Astrocyte (in vitro differentiated cells and primary cell): ENCODE measurements at regions not wholly inside any gene's neighbourhood (a gene's known extent, or its start where the extent isn't known, plus 50 kb on each side); places are given as distances from the start of the nearest gene placed in this dataset.

Experiments
- DNase-seq: peaks from one replicate; pipeline ENCODE4 v3.0.0-alpha.2; 2010; ENCODE audit warnings: low read depth
- FAIRE-seq: peaks from 2 replicates; lab custom pipeline; 2011; peaks lifted over from hg19 to GRCh38; lab: Jason Lieb, UNC
- H2AFZ ChIP-seq: 2 replicates; pipeline ENCODE4 v1.6.0; 2012; ENCODE audit warnings: low read depth, low read length, inconsistent platforms
- H3K27ac ChIP-seq: 2 replicates; pipeline ENCODE4 v1.5.1; 2011; ENCODE audit warnings: low read depth, low read length, inconsistent platforms
- H3K27me3 ChIP-seq: 2 replicates; pipeline ENCODE4 v1.6.0; 2011; ENCODE audit warnings: low read length, inconsistent platforms; ENCODE audit not compliant: insufficient read depth
- H3K36me3 ChIP-seq: 2 replicates; pipeline ENCODE4 v1.5.1; 2011; ENCODE audit warnings: low read length, inconsistent platforms; ENCODE audit not compliant: insufficient read depth
- H3K4me1 ChIP-seq: 2 replicates; pipeline ENCODE4 v1.5.1; 2011; ENCODE audit warnings: low read length, inconsistent platforms; ENCODE audit not compliant: insufficient read depth
- H3K4me2 ChIP-seq: 2 replicates; pipeline ENCODE4 v1.6.0; 2012; ENCODE audit warnings: low read length, inconsistent platforms
- H3K4me3 ChIP-seq: 2 replicates; pipeline ENCODE4 v1.5.1; 2011; ENCODE audit warnings: low read depth, mild to moderate bottlenecking, low read length, inconsistent platforms; ENCODE audit not compliant: insufficient read depth
- H3K79me2 ChIP-seq: 2 replicates; pipeline ENCODE4 v1.6.0; 2012; ENCODE audit warnings: mild to moderate bottlenecking, low read length, inconsistent platforms; ENCODE audit not compliant: insufficient read depth
- H3K9ac ChIP-seq: 2 replicates; pipeline ENCODE4 v1.6.0; 2012; ENCODE audit warnings: mild to moderate bottlenecking, low read length, inconsistent platforms
- H3K9me3 ChIP-seq: 2 replicates; pipeline ENCODE4 v1.5.1; 2012; ENCODE audit warnings: low read depth, mild to moderate bottlenecking, low read length, inconsistent platforms; ENCODE audit not compliant: insufficient read depth
- H4K20me1 ChIP-seq: 2 replicates; pipeline ENCODE4 v1.6.0; 2012; ENCODE audit warnings: low read length, inconsistent platforms; ENCODE audit not compliant: insufficient read depth
- H3K27ac Mint-ChIP-seq: one replicate; pipeline ENCODE4 v1.8.0; 2021; ENCODE audit warnings: mild to moderate bottlenecking, mixed read lengths; ENCODE audit not compliant: unreplicated experiment
- H3K27me3 Mint-ChIP-seq: one replicate; pipeline ENCODE4 v1.8.0; 2021; ENCODE audit warnings: low read depth, mixed read lengths; ENCODE audit not compliant: unreplicated experiment
- H3K36me3 Mint-ChIP-seq: one replicate; pipeline ENCODE4 v1.8.0; 2021; ENCODE audit warnings: low read depth, mixed read lengths; ENCODE audit not compliant: unreplicated experiment
- H3K4me1 Mint-ChIP-seq: one replicate; pipeline ENCODE4 v1.8.0; 2021; ENCODE audit warnings: low read depth, mixed read lengths; ENCODE audit not compliant: unreplicated experiment
- H3K4me3 Mint-ChIP-seq: one replicate; pipeline ENCODE4 v1.8.0; 2021; ENCODE audit warnings: mild to moderate bottlenecking, moderate library complexity, mixed read lengths; ENCODE audit not compliant: unreplicated experiment
- H3K9me3 Mint-ChIP-seq: one replicate; pipeline ENCODE4 v1.8.0; 2021; ENCODE audit warnings: mild to moderate bottlenecking, mixed read lengths; ENCODE audit not compliant: unreplicated experiment
- EZH2 ChIP-seq: IDR thresholded peaks from 2 replicates; pipeline ENCODE4 v1.6.1; 2012; ENCODE audit warnings: mild to moderate bottlenecking, low read length, inconsistent platforms; ENCODE audit not compliant: insufficient read depth
- TF ChIP-seq, protein P1 (sequence below): IDR thresholded peaks from 2 replicates; pipeline ENCODE4 v1.5.1; 2011; ENCODE audit warnings: low read depth, mild to moderate bottlenecking, inconsistent platforms, low read length, moderate library complexity; ENCODE audit not compliant: insufficient read depth

DNA sequence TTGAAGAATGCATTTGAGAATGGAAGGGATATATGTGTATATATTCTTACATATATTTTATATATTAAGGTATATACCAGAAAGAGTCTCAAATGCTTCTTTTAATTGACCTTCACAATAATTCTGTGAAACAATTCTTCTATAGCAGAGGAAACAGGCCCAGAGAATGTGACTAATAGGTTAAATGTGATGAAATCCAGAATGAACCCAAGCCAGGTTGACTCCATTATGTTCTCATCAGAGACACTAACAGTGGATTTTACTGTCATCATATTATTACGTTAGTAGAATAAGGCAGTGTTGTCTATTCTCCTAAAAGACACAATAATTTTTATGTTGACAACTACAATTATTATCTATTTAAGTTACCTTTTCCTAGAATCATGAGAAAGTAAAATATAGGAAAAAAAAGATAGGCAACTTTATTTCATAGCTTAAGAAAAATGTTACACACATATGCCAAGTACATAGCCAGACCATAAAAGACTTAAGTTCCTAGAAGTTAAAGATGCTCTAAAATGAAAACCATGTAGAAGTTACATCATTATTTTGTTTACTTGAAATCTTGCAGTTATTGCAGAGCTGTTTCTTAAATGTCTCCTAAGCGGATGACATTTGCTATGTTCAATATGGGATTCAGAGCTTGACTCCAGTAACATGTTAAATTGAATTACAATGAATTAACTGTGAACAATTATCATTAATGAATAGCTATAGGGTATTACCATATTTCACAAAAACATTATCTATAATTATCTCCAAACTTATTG lies 56.2 kb upstream of the ANKRD50 start:
- TF ChIP-seq, protein P1, sequence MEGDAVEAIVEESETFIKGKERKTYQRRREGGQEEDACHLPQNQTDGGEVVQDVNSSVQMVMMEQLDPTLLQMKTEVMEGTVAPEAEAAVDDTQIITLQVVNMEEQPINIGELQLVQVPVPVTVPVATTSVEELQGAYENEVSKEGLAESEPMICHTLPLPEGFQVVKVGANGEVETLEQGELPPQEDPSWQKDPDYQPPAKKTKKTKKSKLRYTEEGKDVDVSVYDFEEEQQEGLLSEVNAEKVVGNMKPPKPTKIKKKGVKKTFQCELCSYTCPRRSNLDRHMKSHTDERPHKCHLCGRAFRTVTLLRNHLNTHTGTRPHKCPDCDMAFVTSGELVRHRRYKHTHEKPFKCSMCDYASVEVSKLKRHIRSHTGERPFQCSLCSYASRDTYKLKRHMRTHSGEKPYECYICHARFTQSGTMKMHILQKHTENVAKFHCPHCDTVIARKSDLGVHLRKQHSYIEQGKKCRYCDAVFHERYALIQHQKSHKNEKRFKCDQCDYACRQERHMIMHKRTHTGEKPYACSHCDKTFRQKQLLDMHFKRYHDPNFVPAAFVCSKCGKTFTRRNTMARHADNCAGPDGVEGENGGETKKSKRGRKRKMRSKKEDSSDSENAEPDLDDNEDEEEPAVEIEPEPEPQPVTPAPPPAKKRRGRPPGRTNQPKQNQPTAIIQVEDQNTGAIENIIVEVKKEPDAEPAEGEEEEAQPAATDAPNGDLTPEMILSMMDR = no peak
- TF ChIP-seq EZH2 = no peak
- Mint-ChIP-seq H3K27ac (no peak overlapping the region), H3K4me3 (no peak overlapping the region), H3K4me1 (no peaks in the 10 kb centered on the region), H3K36me3 (no peaks in the 10 kb centered on the region), H3K9me3 (no peaks in the 10 kb centered on the region), H3K27me3 (no peaks in the 10 kb centered on the region)
- H3K36me3 ChIP-seq = no peaks in the 10 kb centered on the region
- DNase-seq (no peak), FAIRE-seq (no peak)
- no peak overlapping the region for H3K27ac ChIP-seq
- no peak overlapping the region for H3K4me3 ChIP-seq
- no peak overlapping the region for H3K9ac ChIP-seq
- no peak overlapping the region for H2AFZ ChIP-seq
- no peaks in the 10 kb centered on the region for H3K79me2 ChIP-seq
- H3K4me2 ChIP-seq = no peak overlapping the region
- H3K27me3 ChIP-seq = no peaks in the 10 kb centered on the region
- no peaks in the 10 kb centered on the region for H3K4me1 ChIP-seq
- H4K20me1 ChIP-seq = no peaks in the 10 kb centered on the region
- H3K9me3 ChIP-seq = no peaks in the 10 kb centered on the region

GRCh38 chr4:124762956-124763355 lies 50.4 kb upstream of the ANKRD50 start:
- Histone ChIP-seq H4K20me1 (no peaks in the 10 kb centered on the region), H3K27ac (no peak overlapping the region), H3K4me2 (no peak overlapping the region), H3K9ac (no peak overlapping the region), H3K36me3 (no peaks in the 10 kb centered on the region), H3K27me3 (no peaks in the 10 kb centered on the region), H3K4me3 (no peak overlapping the region), H3K79me2 (no peaks in the 10 kb centered on the region), H3K4me1 (no peaks in the 10 kb centered on the region), H3K9me3 (no peaks in the 10 kb centered on the region), H2AFZ (no peak overlapping the region)
- no peak for FAIRE-seq
- Mint-ChIP-seq H3K4me1 (no peaks in the 10 kb centered on the region), H3K27me3 (no peaks in the 10 kb centered on the region), H3K4me3 (no peak overlapping the region), H3K9me3 (no peaks in the 10 kb centered on the region), H3K36me3 (no peaks in the 10 kb centered on the region), H3K27ac (no peak overlapping the region)
- TF ChIP-seq, protein P1 = no peak
- TF ChIP-seq EZH2 = no peak
- DNase-seq = no peak
